Prostate gland (tissue), 2 donors: ENCODE measurements at regions not wholly inside any gene's neighbourhood (a gene's known extent, or its start where the extent isn't known, plus 50 kb on each side); places are given as distances from the start of the nearest gene placed in this dataset.

Experiments
- DNase-seq: peaks from one replicate; pipeline ENCODE4 v3.0.0-alpha.2; 2019; ENCODE audit warnings: low spot score
- H3K27ac ChIP-seq, 2 donors: fragments of 200-600 bp; sonication (generic); 2 replicates each; pipeline ENCODE4 v1.5.1; 2017 to 2019
- H3K27me3 ChIP-seq: fragments of 200-600 bp; sonication (generic); replicated peaks from 2 replicates; pipeline ENCODE4 v1.5.1; 2019; ENCODE audit not compliant: insufficient read depth
- H3K36me3 ChIP-seq, 2 donors: fragments of 200-600 bp; sonication (generic); 1 replicate in 1 of 2; 2 replicates in 1 of 2; pipeline versions ENCODE4 v1.5.1 to v1.8.1; 2017 to 2019
- H3K4me1 ChIP-seq: fragments of 200-600 bp; sonication (generic); replicated peaks from 2 replicates; pipeline ENCODE4 v1.5.1; 2019
- H3K4me3 ChIP-seq, 2 donors: fragments of 200-600 bp; sonication (generic); 2 replicates each; pipeline ENCODE4 v1.5.1; 2017 to 2019
- H3K9me3 ChIP-seq: fragments of 200-600 bp; sonication (generic); 2 replicates; pipeline ENCODE4 v1.5.1; 2017
- CTCF ChIP-seq, 4 experiments: fragments of 200-600 bp in 2 of 4; fragments of 450-650 bp in 2 of 4; sonication (generic) in 2 of 4; IDR thresholded peaks; 1 replicate in 3 of 4; 2 replicates in 1 of 4; pipeline ENCODE4 v1.5.1; 2016 to 2019; ENCODE audit warnings: antibody characterized with exemption in 4 of 4, mild to moderate bottlenecking in 2 of 4, moderate library complexity in 2 of 4
- POLR2A ChIP-seq: fragments of 450-650 bp; IDR thresholded peaks from one replicate; pipeline ENCODE4 v1.6.1; 2016; ENCODE audit warnings: antibody characterized with exemption, mild to moderate bottlenecking
- POLR2AphosphoS5 ChIP-seq: sonication (generic); formaldehyde crosslinking; IDR thresholded peaks from one replicate; pipeline ENCODE4 v1.6.1; 2017; ENCODE audit warnings: antibody characterized with exemption
- WGBS: methylation state at CpG from one replicate; pipeline ENCODE4 v1.1.5; 2018; 5-methylcytosine and 5-hydroxymethylcytosine counted together
- intact Hi-C: fragments of 100-400 bp; cut with DNase I; formaldehyde crosslinking; loops from one replicate; pipeline ENCODE4 v1.14.2; 2022

- no peaks in the 10 kb centered on the region for H3K36me3 ChIP-seq
- TF ChIP-seq POLR2A = no peak
- no peak for TF ChIP-seq CTCF (IDR thresholded peaks at IDR 0.05)
- no peak for TF ChIP-seq POLR2AphosphoS5
- H3K9me3 ChIP-seq = no peaks in the 10 kb centered on the region
- H3K4me3 ChIP-seq = no peak overlapping the region
- DNase-seq = no peak
- H3K27me3 ChIP-seq = no peaks in the 10 kb centered on the region
- intact Hi-C loops = no loop called here
- no peaks in the 10 kb centered on the region for H3K4me1 ChIP-seq
- whole genome bisulfite sequencing = 97% methylated on average over 8 of the region's 8 CpGs
- H3K27ac ChIP-seq = no peak overlapping the region
These were observed 462.8 kb upstream of the ID2 start for GRCh38 chr2:8219096-8219495.

GRCh38 chr2:8219631-8220355, 462.1 kb upstream of the ID2 start:
- intact Hi-C loops = no loop called here
- no peak for DNase-seq
- H3K9me3 ChIP-seq = no peaks in the 10 kb centered on the region
- WGBS = 88% methylated on average over 22 of the region's 22 CpGs
- H3K4me1 ChIP-seq = no peaks in the 10 kb centered on the region
- no peak overlapping the region for H3K4me3 ChIP-seq
- TF ChIP-seq POLR2A (no peak), CTCF (IDR thresholded peaks at IDR 0.05) (no peak)
- no peak overlapping the region for H3K27ac ChIP-seq
- no peaks in the 10 kb centered on the region for H3K27me3 ChIP-seq
- no peaks in the 10 kb centered on the region for H3K36me3 ChIP-seq

- 88% methylated on average over 9 of the region's 9 CpGs for WGBS
- no peak for DNase-seq
- Histone ChIP-seq H3K4me1 (no peaks in the 10 kb centered on the region), H3K27me3 (no peaks in the 10 kb centered on the region), H3K9me3 (no peaks in the 10 kb centered on the region), H3K4me3 (no peak overlapping the region), H3K36me3 (no peaks in the 10 kb centered on the region), H3K27ac (no peak overlapping the region)
- intact Hi-C loops = no loop called here
- no peak for TF ChIP-seq POLR2A
- TF ChIP-seq CTCF (IDR thresholded peaks at IDR 0.05) = no peak
- no peak for TF ChIP-seq POLR2AphosphoS5
These were observed 458.7 kb upstream of the ID2 start for GRCh38 chr2:8222979-8223694.

- 92% methylated on average over 18 of the region's 18 CpGs for WGBS
- Histone ChIP-seq H3K27ac (no peak overlapping the region), H3K27me3 (no peaks in the 10 kb centered on the region), H3K4me3 (no peak overlapping the region), H3K4me1 (no peaks in the 10 kb centered on the region), H3K36me3 (no peaks in the 10 kb centered on the region), H3K9me3 (no peaks in the 10 kb centered on the region)
- DNase-seq = no peak
- TF ChIP-seq POLR2AphosphoS5 (no peak), CTCF (IDR thresholded peaks at IDR 0.05) (no peak), POLR2A (no peak)
- intact Hi-C loops = no loop called here
These were observed 458.0 kb upstream of the ID2 start for GRCh38 chr2:8223695-8224346.
